Activated CD4-positive, alpha-beta T cell treated with anti-CD3 and anti-CD28 coated beads for 48 hours (primary cell): ENCODE measurements at regions not wholly inside any gene's neighbourhood (a gene's known extent, or its start where the extent isn't known, plus 50 kb on each side); places are given as distances from the start of the nearest gene placed in this dataset.
"Not testable (repeated sequence)": the region's sequence is repeated elsewhere in the genome, so short reads cannot be mapped to it uniquely, and the experiment has no call there.

Experiments used
- DNase-seq: peaks from one replicate; pipeline ENCODE4 v3.0.0-alpha.2; 2020

DNA sequence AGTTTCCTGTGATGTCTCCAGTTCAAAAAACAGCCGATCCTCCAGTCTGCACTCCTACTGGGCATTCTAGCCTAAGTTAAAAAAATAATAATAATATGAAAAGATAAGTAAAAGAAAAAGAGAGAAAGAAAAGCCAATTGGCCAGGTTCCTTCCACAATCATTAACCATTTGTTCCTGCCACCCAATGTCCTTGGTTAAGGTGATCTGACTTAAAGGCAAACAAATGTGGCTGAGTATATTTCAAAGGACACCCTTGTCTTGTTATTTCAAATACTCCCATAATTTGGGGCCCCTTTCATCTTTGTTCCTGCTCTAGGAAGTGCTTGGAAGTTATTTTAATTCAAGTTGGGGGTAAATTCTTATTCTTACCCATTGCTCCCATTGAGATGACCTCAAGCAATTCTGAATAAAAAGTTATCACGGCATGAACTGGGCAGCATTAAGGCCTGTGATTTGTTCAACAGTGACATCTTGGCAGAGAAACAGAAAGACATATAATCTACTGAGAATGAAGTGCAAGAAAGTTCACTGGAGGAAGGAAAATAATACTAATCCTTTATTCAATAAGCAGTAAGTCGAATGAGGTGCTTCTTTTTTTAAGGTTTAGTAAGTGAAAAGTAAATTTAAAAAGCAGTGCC is 1054.5 kb upstream of the FANCL start:
- DNase-seq = no peak

GRCh38 chr2:59288771-59289170 is 1047.6 kb upstream of the FANCL start:
- no peak for DNase-seq

DNA sequence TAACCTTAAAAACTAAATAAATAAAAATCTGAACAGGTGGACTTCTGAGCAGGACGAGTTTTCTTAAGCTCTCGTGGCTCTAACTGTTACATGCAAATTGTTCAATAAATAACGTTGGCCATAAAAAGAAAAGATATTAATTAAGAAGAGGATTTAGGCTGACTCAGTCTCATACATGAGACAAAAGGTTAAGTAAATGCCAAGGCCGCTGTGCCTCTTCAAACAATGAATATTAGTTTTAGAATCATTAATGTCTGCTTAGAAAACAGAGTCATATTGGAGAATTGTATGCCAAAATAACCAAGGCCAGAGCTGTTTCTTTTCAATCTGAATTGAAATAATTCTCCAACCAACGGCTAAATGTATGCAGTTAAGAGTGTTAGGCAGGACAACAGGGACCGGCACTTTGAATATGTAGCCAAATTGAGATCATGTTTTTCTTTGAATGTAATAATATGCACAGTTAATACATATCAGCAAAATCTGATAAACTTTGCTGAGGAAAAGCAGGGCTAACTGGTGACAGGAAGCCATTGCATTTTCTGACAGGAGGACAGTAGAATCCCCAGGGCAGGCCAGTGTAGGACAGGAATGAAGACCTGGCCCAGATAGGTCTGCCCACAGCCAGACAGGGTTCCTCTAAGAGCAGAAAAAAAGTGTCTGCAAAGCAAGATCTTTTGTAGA is 1041.4 kb upstream of the FANCL start:
- no peak for DNase-seq

DNA sequence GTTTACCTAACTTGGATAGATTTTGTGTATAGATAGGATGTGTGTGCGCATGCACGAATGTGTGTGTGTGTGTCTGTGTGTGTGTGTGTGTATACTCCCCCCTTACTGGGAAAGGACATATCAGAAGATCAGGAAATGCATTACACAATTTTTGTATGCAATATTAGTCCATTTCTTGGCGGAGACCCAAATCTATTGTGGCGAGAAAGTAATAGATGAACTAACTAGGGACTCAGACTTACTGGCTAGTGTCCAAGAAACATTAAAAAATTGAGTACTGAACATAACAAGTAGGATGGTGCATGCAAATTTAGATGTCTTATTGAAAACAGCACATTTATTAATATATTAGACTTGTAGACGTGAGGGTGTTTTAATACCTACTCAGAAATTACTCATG is 1036.5 kb upstream of the FANCL start:
- DNase-seq = no peak

GRCh38 chr2:59276917-59277316 is 1035.8 kb upstream of the FANCL start:
- no peak for DNase-seq

DNA sequence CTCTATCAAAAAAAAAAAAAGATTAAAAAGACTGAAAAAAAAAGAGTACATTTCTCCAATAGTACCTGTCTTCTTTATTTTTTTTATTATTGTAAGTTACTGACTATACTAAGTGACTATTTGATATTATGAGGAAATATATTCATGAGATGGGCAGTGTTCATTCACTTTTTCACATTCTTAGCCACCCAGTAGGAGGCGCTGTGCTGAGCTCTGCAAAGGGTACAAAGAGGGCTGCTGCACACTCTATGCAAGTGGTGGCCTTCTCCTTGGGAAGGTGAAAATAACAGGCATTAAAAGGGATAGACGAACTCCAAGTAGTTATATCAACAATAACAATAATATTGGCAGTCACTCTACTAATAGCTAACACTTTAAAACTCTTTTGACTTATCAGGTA is 1034.9 kb upstream of the FANCL start:
- peak; percentile 5 for DNase-seq

DNA sequence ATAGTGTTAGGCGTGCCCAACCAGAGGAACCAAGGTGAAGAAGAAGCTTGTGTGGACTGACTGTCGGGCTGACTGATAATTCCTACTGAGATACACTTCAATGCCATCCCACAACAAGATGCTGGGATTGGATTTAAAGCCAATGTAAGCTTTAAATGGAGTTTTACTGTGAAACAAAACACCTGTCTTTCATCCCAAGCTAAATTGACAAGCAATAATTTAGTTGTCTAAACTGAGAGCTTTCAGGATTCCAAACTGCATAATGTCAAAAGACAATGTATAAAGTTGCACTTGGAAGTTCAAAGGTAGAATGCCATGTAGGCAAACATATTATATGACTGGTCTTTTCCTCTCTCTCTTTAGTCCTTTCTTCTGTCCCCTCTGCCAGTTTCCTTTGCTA is 1025.3 kb upstream of the FANCL start:
- no peak for DNase-seq

DNA sequence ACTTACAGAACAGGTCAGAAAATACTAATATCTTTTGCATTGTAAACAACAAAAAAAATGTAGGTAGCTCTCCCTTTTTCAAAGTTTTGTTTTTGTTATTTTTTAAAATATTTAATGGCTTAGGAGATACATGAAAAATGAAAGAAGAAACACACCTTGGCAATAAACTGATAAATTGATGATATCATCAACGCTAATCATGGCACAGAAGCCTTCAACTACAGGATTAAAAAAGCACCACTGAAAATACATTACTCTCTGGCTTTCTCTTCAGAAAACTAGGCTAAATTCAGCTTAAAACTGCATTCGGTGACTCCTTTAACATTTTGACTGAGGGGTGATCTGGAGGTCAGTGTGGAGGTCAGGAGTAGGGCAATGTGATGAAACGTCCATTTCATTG is 1018.8 kb upstream of the FANCL start:
- no peak for DNase-seq

DNA sequence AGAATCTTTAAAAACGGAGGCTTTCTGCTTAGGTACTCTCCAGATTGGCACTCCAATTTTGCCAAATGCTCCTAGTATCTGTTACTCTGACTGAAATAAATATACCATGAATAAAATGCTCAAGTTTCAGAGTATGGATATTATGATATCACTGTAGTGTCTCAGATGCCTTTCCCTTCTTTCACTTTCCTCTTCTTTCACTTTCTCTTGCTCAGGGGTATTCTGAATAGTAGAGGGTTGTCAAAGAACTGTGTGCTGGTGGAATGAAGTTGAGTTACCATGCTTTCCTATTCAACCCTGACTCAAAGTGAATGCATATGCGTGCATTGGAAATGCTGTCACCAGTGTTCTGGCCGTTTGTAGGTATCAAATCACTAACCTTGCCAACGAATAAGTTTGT is 1015.2 kb upstream of the FANCL start:
- no peak for DNase-seq

DNA sequence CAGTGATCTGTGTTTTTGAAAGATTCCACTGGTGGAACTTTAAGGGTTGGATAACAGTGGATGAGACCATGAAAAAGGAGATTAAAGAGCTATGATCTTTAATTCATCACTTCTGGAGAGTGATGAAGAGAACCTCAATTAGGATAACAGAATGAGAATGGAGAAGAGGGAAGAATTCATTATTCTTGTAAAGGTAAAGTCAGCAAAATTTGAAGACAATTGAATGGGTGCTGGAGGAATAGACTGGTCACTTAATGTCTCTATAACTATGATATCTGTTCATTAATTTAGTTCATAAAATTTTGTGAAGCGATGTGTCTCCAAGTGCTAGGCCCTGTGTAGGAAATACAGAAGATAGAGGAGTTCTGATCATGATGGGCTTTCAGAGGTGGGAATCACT is 1013.2 kb upstream of the FANCL start:
- no peak for DNase-seq

DNA sequence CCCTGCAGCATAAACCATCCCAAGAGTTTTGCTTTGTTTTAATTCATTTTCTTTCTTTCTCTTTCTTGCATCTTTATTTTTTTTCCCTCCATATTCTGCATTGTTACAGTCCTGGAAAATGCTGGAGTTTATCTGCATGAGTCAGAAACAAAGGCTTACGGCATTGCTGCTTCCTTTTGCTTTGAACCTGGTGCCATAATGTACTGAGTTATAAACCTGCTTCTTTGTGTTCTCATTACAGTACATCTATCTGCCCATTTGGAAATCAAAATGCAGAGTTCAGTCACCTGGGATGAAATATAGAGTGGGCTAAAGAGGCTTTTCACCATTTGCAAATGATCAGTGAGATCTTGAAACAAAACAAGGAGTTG is 1009.2 kb upstream of the FANCL start:
- no peak for DNase-seq

DNA sequence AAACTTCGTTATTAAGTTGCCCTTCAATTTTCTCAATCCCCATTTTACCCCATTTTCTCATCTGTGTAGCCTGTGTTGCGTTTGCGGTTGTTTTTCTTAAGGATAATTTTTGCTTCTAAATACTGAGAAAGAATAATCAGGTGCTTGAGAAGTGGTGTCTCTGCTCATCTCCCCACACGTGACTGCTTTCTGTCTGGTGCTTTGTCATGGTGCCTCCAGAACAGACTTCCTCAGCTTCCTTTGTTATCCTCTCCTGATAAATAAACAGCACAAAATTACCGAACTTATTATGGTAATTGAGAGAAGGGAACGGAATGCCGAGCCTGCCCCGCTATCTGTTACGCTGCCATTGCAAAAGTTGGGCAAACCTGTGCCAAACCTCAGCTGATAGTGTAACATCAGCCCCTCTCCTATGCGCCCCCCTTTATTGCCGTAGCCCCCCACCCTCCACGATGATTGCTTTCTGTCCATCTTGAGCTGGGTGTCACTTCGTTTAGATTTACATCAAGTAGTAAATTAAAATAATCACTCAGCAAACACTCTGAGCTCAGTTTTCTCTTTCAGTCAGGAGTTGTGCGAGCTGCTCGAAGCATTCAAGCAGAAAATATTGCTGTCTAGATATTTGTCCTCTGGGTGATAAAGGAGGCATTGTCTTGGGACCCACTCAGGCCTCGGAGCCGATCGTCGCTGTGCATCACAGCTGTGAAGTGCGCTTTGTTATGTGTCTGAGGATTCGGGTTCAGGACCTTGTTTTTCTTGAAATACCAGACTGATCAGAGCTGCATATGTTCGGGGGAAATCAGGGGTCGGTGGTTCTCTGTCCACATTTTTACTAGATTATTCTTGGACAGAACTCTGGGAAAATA is 1008.5 kb upstream of the FANCL start:
- no peak for DNase-seq

GRCh38 chr2:59239146-59239545 is 998.0 kb upstream of the FANCL start:
- no peak for DNase-seq

DNA sequence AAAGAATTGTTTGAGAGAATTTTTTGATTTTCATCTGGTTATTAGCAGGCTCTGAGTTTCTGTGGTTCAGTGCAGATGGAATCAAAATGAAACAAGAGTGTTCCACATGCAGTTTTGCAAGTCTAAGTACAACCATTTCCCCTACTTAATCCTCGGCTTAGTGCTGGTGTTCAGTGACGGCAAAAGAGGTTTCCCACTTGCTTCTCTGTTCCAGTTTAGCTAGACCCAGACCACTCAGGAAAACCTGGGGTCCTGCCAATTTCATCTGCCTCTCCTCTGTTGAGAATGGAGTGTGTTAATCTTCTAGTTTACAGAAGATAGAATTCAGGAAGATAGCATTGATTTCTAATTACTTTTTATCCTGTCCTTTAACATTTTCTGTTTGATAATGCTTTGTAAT is 996.2 kb upstream of the FANCL start:
- no peak for DNase-seq

- no peak for DNase-seq
These were observed 995.6 kb upstream of the FANCL start for GRCh38 chr2:59236723-59237122.

DNA sequence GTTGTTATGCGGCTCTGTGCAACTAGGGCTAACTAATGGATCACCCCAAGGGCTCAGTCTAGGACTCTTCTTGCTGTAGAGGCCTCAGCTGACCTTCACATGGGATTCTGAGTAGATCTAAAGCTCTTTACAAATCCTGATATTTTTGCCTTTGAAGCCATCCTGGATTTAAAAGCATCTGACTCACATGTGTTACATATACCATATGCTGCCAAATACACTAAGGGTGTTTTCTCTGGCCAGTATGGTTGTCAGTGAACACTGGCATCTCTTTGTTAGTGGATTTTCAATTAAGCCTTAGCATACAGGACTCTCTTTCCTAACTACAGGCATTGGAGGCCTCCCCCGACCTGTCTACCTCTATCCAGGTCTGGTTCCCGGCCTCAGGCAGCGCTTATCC is 992.8 kb upstream of the FANCL start:
- DNase-seq = no peak

- no peak for DNase-seq
These were observed 992.3 kb upstream of the FANCL start for GRCh38 chr2:59233448-59233847.

- DNase-seq = no peak
These were observed 991.5 kb upstream of the FANCL start for GRCh38 chr2:59232394-59233165.

- DNase-seq = not testable (repeated sequence)
These were observed 985.2 kb upstream of the FANCL start for GRCh38 chr2:59226362-59226761.

- DNase-seq = no peak
These were observed 982.6 kb upstream of the FANCL start for GRCh38 chr2:59223742-59224141.

GRCh38 chr2:59217360-59217759 is 976.2 kb upstream of the FANCL start:
- no peak for DNase-seq

DNA sequence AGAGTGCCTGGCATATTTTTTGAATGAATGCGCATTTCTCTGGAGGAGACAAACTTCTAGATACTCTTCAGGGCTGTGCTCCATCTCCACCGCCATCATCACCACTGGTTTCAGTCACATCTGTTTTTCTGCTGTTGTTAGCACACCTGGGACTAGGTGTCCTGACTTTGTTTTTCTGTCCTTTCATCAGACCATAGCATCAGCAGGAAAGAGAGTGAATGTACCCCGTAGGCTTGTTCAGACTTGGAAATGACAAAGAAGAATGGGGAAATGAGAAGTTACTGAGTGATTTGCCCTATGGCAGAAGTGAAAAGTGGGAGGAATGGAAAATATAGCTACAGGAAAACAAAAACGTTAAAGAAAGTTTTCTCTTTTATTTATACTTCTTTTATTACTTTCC is 965.2 kb upstream of the FANCL start:
- no peak for DNase-seq

DNA sequence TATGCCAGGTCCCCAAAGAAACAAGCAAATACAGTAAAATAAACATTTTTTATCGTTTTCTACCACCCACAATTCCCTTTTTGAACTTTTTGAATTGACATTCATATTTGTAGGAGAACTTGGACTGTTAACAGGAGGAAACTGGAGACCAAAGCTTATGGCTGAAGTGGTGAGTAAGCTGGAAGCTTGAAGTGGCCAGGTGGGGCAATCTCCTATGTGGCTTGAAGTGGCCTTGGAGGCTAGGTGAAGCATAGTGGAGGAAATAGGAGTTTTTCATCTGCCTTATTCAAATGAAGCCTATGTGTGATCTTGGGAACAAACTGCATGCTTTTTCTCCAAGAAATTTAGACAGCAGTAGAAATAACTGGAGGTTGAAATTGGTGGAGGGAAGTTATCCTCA is 962.9 kb upstream of the FANCL start:
- DNase-seq = no peak
